Ramos (cell line): ENCODE measurements at regions not wholly inside any gene's neighbourhood (a gene's known extent, or its start where the extent isn't known, plus 50 kb on each side); places are given as distances from the start of the nearest gene placed in this dataset.
"Not testable (repeated sequence)": the region's sequence is repeated elsewhere in the genome, so short reads cannot be mapped to it uniquely, and the experiment has no call there.

Experiments
- in situ Hi-C: fragments of 300-500 bp; cut with MboI; formaldehyde crosslinking; loops from one replicate; pipeline ENCODE4 v1.14.3; 2022; ENCODE audit warnings: low sequenced_read_pairs; ENCODE audit not compliant: unreplicated experiment

DNA sequence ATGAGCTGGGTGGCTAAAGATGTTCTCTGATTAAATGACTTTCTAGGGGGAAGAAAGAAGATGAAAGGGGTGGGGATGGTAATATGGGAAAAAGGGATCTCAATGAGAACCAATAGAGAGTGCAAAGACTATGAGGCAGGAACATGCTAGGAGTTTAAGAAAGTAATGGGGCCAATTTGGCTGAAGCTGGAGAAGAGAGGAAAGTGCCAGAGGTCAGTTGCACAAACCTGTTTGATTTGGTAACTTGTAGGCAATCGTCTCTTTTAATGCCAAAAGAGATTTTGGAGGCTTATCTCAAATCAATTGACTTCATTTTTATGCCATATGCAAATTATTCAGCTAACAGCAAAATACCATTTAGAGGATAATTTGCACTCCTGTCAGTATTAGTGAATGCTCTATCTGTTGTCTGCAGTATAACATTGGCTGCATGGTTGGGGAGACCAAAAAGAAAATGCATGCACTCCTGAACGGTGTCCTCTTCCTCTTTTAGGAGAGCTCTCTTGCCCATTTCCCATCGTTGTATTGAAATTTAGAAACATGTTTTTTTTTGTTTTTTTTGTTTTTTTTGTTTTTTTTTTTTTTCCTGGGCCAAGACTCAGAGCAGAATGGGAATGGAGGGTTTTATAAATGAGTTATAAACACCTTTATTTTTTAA is 193.9 kb downstream of the BTBD3 start:
- in situ Hi-C loops = no loop called here

DNA sequence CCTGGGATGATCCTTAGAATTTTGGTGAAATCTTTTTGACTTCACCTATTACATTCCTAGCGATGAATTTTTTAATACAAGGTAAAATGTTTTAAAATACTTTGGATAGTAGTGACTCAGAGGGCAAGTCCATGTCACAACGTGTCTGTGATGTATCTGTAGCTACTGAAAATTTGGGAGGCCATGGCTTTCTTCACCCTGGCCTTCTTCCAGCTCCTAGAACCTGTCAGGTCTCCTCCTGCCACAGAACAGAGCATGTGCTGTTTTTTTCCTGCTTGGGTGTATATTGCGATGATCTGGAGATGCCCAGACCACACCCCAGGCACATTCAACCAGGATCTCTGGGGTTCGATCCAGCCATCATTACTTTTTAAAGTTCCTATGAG is 194.4 kb downstream of the BTBD3 start:
- in situ Hi-C loops = no loop called here

DNA sequence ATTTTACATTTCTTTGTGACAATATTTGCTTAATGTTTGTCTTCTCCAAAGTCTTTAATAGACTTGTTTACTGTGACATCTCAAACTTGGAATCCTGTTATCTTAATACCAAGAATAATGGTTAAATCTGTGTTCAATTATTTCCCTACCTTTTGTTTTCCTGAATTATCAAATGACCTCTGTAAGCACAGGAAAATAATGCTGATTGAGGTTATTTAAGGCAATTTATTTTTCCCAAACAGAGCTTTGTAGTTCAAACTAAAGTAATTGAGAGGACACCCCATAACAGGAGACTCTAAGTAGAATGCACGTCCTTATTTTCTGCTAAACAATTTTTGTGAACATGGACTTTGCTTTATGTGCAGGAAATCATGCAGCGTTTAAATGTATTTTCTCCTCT is 195.0 kb downstream of the BTBD3 start:
- in situ Hi-C loops = no loop called here

DNA sequence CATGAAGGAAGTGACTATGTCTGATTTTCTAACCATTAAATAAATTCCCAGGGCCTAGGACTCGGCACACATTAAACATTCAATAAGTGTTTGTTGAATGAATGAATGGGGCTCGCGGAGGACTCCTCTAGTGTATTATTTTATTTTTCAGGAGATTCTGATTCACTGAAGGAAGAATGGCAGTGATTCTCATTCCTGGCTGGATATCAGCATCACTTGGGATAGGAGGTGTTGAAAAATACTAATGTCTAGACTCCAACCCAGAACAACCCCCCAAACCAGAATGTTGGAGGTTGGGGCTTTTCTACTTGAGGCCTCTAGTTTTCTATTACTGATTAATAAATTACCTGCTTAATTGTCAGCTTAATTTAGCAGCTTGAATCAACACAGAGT is 195.4 kb downstream of the BTBD3 start:
- in situ Hi-C loops = no loop called here

DNA sequence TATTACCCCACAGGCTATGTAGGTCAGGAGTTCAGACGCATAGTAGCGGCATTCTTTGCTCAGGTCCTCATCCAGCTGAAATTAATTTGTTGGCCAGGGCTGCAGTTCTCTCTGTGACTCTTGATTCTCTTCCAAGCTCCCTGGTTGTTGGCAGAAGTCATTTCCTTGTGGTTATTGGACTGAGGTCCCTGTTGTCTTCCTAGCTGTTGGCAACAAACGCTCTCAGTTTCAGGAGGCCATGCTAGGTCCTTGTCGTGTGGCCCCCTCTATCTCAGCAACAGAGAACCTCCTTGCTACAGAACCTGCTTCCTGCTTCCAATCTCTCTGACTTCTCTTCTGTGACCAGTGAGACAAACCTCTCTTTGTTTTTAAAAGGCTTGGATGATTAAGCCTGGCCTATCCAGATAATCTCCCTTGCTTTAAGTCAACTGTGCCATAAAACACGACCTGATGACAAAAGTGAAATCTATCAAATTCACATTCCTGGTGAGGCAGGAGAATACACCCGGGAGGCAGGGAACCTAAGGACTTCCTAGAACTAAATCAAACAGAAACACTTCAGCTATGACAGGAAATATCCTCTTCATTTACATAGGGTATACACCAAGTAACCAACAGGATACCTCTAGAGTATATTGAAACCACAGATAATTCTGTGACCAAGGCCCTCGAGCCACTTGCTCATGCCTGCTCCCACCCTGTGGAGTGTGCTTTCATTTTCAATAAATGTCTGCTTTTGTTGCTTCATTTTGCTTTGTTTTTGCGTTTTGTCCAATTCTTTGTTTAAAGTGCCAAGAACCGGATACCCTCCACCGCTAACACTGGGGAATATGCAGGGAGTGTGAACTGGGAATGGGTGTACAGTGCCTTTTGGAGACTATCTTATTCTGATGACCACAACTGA is 196.0 kb downstream of the BTBD3 start:
- in situ Hi-C loops = no loop called here

DNA sequence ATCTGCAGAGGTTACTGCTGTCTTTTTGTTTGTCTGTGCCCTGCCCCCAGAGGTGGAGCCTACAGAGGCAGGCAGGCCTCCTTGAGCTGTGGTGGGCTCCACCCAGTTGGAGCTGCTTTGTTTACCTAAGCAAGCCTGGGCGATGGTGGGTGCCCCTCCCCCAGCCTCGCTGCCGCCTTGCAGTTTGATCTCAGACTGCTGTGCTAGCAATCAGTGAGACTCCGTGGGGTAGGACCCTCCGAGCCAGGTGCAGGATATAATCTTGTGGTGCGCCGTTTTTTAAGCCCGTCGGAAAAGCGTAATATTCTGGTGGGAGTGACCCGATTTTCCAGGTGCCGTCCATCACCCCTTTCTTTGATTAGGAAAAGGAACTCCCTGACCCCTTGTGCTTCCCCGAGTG is 211.4 kb downstream of the BTBD3 start:
- in situ Hi-C loops = not testable (repeated sequence)

DNA sequence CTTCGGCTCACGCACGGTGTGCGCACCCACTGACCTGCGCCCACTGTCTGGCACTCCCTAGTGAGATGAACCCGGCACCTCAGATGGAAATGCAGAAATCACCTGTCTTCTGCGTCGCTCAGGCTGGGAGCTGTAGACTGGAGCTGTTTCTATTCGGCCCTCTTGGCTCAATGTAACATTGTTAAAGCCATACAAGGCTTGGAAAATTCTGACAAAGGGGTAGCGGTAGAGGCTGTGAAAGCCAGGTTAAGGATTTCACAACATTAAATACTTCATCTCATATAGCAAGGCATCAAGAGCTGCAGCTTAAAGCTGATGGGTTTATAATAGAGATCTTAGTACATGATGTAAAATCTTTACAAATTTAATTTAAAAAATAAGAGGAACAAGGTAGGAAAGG is 211.8 kb downstream of the BTBD3 start:
- in situ Hi-C loops = not testable (repeated sequence)

DNA sequence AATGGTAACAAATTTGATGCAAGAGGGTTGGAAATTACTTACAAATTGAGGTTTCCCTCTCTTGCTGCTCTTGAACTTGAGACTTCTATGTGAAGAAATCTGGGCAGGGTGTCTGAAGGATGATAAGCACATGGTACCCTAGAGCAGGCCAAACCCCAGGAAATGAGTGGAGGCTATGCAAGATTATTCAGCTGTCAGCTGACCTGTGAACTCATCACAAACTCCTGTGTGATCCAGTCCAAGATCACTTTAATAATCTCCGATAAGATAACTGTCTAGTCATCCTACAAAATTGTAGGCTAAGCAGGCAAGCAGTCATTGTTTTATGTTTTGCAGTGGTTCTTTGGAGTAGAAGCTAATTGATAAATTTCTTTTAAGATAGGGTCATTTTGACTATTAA is 213.1 kb downstream of the BTBD3 start:
- in situ Hi-C loops = no loop called here

DNA sequence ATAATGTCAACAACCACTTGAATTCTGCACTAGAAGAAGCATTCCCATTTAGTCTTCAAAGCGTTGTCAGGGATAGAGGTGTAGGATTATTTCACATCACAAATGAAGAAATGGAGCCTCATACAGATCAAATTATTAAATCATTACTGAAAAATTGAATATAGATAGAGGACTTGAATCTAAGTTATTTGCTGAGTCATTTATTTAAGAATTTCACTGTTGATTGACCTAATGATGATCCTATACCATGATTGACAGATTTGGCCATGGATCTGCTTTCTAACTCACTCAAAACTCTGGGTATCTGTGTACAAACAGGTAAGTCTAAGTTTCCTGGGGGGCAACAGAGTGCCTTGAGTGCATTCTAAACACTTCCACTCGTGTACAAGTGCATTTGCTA is 215.9 kb downstream of the BTBD3 start:
- in situ Hi-C loops = no loop called here

DNA sequence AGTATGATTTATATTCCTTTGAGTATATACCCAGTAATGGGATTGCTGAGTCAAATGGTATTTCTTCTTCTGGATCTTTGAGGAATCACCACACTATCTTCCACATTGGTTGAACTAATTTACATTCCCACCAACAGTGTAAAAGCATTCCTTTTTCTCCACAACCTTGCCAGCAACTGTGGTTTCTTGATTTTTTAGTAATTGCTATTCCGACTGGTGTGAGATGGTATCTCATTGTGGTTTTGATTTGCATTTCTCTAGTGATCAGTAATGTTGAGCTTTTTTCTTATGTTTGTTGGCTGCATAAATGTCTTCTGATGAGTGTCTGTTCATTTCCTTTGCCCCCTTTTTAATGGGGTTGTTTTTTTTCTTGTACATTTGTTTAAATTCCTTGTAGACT is 228.3 kb downstream of the BTBD3 start:
- in situ Hi-C loops = not testable (repeated sequence)

DNA sequence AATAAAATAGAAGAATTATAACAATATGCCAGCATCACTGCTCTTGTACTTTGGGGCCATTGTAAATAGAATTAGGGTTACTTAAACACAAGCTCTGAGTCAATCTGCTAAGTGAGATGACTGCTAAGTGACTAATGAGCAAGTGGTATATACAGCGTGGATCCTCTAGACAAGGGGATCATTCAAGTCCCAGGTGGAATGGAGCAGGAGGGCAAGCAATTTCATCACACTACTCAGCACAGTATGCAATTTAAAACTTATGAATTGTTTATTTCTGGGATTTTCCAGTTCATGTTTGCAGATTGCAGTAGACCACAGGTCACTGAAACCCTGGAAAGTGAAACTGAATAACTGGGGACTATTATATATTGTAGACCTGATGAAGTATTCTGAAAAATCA is 235.3 kb downstream of the BTBD3 start:
- in situ Hi-C loops = no loop called here

DNA sequence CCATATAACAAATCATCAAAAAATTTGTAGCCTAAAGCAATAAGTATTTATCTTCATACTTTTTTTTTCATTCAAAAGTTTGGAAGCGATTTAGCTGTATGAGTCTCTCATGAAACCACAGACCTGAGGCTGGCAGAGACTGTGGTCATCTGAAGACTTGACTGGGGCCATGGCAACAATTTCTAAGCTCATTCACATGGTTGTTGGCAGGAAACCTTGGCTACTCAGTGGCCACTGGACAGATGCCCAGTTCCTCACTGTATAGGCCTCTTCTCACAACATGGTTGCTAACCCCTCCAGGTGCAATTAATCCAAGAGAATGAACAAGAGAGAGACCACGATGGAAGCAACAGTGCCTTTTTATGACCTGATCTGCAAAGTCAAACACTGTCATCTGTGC is 235.9 kb downstream of the BTBD3 start:
- in situ Hi-C loops = no loop called here

DNA sequence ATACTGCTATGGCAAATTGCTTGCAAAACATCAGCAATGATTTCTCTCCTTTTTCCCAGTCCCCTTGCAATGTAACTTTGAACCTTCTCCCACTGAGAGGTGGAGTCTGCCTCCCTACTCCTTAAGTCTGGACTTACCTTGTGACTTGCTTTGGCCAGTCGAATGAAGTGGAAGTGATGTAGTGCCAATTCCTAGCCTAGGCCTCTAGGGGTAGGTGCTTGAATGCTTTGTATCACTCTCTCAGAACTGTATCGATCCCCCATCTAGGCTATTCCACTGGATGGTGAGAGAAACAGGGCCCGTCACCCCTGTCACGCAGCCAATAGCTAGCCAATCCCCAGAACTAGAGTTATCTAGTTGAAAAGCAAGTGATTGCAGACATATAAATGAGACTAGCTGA is 238.6 kb downstream of the BTBD3 start:
- in situ Hi-C loops = no loop called here

DNA sequence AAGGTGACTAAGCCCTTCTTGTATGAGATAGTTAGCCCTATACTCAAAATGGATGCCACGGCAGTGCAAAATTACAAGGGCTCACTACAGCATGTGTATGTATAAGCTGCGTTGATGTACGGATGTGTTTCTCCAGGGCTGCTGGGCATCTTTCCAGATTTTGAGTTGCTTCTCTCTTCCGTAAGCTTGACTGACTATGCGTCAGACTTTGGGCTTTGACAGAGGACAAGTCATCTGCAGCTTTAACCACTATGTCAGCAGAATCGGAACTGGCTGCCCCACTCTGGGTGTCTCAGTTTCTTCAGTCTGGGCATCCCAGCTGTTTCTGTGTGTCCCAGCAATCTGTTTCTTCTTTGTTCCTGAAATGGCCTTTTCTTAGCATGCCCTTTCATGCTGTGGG is 241.6 kb downstream of the BTBD3 start:
- in situ Hi-C loops = no loop called here

DNA sequence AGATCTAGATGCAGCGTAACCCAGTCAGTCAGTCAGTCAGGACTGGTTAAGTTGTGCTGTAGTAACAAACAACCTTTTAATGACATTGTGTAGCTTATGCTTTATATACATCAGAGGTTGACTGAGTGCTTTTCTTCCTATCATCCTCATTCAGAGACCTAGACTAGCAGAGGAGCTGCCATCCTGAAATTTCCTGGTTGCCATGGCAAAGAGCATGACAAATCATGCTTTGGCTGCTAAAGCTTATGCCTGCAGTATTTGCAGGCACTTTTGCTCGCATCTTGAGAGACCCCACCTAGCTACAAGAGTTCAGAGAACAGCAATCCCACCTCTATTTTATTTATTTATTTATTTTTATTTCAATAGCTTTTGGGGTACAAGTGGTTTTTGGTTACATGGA is 244.0 kb downstream of the BTBD3 start:
- in situ Hi-C loops = no loop called here

DNA sequence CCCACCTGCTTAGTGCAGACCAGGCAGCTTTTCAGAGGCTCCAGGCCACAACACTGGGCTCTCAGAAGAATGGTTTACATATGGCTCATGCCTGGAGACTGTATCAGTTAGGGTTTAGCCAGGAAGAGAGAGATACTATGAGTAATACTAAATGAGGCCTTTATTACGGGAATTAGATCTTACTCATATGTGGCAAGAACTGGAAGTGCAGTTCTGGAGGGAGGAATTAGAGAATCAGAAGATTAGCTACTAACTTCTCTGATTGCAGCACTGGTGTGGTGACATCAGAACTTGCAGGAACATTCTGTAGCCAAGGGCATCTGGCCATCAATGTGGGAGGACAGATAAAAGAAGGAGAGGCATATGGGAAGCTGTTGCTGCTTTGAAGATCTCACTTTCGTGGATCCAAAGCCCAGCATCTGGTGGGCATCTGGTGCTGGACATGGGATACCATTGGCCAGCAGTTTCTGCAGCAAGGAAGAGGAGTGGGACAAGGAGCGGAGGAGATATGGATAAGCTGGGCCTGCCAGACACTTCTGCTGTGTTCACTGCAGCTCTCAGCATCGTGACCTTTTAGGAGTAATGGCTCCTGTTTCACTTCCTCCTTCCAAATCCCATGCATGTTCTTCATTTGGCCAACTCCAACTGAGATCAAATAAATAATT is 248.5 kb downstream of the BTBD3 start:
- in situ Hi-C loops = no loop called here

DNA sequence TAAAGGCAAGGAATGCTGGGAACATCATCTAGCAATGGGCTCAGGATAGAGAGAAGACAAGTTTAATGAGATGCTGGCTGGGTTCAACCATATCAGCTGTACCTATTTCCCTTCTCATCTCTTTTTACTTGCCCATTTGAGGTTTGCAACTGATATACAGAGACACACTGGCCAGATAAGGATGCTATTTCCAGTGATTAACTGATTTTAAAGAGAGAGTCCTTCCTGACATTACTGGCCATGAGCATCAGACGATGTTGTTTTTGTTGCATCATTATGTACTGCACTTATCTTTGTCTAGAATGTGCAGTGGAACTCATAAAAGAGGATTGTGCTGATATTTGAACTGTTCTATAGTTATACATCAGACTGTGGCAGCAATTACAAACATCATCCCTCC is 252.7 kb downstream of the BTBD3 start:
- in situ Hi-C loops = no loop called here

DNA sequence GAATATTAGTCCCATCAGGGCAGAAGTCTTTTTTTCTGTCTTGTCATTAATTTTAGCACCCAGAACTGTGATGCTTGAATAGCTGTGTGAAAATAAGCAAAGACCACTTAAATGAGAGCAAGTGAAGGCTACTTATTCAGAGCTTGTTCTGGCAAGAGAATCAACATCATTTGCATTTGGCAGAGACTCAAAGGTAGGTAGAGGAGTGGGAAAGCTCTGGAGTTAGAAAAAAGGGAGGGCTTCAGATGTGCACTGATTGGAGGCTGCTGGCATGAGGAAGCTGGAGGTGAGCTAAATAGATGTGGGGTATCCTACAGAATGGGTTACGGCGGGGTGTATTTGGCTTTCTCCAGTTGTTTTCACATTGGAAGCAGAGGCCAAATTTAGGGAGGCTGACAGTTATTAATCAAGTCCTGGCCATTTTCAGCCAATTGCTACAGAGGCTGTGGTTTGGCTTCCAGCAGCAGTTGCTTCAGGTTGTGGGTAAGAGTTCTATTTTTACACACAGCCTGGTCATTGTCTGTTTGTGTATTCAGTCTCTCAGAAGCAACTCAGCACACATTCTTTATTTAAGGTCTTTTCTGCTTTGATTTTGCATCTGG is 254.3 kb downstream of the BTBD3 start:
- in situ Hi-C loops = no loop called here

DNA sequence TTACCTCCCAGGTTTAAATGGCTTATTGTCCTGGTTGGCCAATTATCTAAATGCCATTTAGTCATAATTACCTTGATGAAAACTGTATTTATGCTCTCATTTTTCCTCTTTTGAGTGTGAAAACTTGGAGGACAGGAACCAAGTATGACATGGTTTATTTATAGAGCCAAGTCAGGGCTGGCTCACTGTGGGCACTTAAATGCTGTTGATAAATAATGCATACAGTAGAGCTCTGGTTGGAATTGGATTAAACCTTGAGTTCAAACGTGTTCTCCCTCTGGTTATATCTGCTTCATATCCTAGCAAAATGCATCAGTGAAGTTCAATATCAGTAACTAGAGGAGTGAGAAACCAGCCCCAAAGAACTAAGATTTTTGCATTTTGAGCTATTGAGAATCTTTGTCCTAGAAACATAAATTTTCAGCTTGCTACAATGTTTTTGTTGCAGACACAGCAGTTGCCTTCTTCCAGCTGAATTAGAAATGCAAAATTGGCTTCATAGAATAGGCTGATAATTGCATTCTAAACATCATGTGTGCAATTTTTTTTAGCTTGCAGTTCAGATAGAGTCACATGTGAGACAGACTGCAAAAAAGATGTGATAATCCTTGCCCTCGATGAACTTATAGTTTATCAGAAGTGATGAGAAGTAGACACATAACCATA is 255.8 kb downstream of the BTBD3 start:
- in situ Hi-C loops = no loop called here

DNA sequence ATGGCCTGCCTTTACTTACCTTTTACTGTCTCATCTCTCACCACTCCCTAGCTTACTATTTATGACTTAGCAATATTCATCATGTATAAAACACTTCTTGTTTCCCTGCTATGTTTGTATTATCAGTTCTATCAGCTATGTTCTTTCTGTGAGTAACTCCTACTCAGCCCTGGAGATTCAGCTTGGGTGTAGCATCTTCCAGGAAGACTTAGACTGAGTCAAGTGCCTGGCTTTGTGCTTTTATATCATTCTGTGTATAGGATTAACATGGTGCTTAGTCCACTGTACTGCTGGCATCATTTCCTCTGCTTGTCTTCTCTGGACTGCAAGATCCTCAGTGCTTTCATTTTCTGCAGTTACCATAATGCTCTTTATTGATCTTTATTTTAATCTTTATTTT is 257.8 kb downstream of the BTBD3 start:
- in situ Hi-C loops = no loop called here
